GM19467 (cell line): ENCODE measurements at regions not wholly inside any gene's neighbourhood (a gene's known extent, or its start where the extent isn't known, plus 50 kb on each side); places are given as distances from the start of the nearest gene placed in this dataset.

ENCODE experiments used
- ATAC-seq: cut with Tn5 transposase; IDR thresholded peaks from one replicate; pipeline ENCODE4 v1.9.1; 2021; ENCODE audit warnings: mild to moderate bottlenecking, moderate library complexity; ENCODE audit not compliant: unreplicated experiment

DNA sequence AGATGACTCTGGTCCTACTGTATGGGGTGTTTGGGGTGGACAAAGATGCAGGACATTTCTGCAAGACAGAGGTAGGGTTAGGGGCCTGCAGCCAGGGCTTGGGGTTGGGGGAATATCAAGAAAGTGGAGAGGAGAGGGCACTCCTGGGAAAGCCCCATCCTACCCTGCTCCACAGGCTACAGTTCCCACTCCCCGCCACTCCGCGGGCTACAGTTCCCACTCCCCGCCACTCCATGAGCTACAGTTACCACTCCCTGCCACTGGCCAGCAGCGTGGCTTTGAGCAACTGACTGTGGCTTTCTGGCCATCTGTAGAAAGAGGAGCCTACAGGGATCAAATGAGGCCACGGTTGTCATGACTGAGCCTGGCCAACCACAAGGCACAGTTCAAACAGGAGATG lies 93.8 kb upstream of the GRIK3 start:
- ATAC-seq: no peak

DNA sequence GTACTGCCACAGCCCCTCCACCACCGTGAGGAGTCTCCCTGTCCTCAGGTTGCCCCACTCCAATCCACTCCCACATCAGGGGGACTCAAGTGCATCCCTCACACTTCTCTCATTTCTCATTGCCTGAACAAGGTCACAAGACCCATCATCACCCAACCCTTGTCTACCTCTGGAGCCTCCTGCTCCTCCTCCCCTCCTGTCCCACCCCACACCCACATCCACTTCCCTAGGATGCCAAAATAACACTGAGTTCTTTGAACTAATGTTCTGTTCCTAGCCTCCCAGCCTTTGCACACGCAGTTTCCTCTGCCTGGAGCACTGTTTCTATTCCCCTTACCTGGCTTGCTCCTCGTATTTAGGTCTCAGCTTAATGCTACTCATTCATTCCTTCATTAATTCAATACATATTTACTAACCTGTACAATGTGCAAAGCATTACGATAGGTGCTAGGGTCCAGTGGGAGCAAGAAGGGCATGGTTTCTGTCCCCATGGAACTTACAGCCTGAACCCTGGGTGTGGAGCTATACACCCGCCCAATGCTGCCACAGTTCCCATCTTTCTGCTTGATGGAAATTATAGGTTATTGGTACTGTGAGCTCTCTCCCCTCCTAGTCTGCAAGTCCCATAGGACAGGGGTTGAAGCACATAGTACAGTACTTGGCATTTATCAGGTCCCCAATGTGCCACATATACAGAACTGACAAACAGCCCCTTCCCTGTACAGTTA lies 96.1 kb upstream of the GRIK3 start:
- no peak for ATAC-seq

DNA sequence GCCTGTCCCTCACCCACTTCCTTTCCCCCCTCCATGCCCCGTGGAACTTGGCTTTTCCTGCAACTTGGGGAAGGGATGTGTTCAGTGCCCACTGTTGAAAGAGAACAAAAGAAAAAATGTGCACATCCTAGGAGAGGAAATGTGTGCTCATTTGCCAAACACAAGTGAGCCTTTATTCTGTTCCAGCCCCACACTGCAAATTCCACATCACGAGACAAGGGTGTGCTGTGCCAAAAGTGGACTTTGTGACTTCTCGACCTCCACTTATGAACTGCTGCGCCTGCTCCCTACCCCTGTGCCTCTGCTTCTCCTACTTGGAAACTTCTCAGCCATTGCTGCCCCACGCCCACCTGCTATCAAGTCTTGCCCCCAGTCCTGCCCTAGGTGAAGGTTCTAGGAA lies 97.0 kb upstream of the GRIK3 start:
- no peak for ATAC-seq

DNA sequence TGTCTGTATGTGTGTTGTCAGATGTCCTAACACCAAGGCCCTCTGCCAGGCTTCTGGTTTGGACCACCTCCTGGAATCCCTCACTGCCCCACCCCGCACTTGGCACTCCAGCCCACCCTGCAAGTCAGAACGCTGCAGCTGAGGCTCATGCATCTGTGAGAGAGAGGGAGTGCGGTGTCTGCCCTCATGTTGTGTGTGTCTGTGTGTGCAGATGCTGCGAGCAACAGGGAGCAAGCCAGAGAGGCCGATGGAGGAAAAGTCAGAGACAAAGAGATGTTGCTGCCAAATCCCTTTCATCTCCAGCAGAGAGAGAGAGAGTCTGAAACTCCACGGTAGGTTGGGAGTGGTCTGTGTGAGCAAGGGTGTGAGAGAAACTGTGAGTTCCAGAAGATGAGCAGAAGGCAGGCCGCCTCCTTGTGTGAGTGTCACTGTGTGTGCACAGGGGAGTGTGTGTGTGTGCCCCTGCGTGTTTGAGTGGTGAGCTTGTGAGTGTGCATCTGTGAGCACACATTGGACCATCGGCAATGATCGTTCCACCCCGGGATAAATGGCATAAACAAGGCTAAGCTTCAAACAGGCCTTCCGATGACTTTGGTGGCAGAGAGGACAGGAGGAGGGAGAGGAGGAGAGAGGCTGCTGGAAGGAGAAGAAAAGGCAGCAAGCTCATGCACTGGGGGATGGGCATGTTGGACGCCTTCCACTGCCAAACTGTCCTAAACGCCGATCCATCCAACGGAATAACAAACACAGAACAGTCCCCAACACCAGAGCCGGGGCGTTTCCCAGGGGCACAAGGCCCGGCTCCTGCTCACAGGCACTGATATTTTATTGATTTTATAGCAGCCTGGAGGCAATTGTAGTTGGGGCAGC lies 99.2 kb upstream of the GRIK3 start:
- no peak for ATAC-seq

DNA sequence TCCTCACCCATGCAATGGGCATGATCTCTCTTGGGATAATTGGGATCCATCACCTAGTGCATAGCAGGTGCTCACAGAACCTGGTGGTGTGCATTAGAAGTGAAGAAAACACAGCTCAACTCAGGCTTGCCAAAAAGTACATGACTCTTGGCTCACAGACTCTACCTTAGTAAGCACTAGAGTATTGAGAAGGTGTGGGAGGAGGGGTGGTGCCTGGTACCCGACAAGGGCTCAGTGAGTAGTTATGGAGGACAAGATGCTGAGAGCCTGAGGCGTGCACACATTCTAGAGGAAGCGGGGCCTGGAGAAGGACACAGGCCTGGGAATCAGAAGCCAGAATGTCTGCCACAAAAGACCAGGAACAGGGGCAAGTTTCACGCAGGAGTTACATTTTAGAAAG lies 100.3 kb upstream of the GRIK3 start:
- ATAC-seq: no peak

DNA sequence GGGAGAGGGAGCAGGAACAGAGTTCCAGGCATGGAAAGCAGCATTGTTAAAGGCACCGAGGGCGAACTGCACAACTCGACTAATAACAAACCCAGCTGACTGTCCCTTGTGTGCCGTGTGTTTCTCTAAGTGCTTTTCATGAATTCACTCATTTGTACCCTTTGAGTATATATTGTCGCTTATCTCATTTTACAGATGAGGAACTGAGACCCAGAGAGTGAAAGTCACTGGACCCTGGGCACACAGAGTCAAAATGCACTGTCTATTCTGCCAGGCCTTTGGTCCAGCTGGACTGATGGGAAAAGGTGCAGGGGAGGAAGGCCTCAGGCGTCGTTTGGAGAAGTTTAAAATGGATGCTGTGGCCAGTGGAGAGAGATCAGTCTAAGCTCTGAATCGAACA lies 100.7 kb upstream of the GRIK3 start:
- no peak for ATAC-seq

- ATAC-seq: no peak
Measured at GRCh38 chr1:37137014-37137413, 102.7 kb upstream of the GRIK3 start.

- no peak for ATAC-seq
Measured at GRCh38 chr1:37137601-37138000, 103.3 kb upstream of the GRIK3 start.

- ATAC-seq: no peak
Measured at GRCh38 chr1:37143800-37144199, 109.5 kb upstream of the GRIK3 start.

DNA sequence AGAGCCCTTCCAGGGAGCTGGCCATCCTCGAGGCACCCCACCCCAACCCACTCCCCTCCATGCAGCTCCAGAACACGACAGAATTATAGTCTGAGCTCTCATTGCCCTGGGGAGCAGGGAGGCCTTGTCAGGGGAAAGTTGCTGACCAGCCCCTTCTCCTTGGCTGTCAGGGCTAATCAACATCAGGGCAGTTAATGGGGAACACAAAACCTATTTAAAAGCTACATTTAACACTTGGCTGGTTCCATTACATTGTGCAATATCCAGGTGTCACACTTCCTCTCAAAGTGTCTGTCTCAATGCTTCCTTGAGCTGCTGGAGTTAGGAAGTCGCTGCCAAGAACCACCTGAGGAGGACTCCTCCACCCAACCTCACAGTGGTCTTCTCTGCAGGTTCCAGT lies 111.8 kb upstream of the GRIK3 start:
- ATAC-seq: no peak

DNA sequence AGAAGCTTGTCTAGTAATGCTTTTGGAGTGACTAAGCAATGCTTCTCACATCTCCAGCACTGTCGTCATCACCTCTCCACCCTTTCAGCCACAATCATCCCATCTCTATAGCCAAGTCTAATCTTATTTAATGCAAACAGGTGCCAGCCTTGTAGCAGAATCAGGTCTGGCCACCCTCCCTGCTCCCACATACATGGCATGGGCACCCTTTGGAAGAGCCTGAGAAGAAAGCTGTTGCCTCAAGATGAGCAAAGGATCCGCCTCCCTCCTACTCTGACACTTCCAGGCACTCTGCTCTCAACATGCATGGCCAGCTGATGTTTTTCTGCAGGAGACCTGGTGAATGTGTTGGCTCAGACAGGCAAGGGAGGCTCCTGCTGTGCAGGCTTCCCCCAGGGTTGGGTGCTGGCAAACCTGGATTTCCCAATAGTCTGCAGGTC lies 113.1 kb upstream of the GRIK3 start:
- ATAC-seq: no peak

DNA sequence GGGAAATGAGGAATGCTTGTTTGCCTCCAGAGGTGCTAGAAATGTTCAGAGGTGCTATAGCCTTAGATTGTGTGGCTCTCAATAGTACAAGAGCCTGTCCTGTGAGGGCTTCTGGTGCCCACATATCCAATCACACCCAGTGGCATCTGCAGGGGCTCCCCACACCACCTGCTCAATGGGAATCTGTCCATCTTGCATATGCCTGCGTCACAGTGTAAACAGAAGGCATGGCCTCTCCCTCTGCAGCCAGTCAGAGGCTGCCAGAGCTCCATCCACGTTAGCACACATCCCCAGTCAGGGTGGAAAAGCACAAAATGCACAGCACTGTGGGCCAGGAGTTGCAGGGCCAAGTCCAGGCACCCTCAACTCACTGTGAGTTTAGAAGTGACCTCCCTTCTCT lies 113.6 kb upstream of the GRIK3 start:
- ATAC-seq: no peak

DNA sequence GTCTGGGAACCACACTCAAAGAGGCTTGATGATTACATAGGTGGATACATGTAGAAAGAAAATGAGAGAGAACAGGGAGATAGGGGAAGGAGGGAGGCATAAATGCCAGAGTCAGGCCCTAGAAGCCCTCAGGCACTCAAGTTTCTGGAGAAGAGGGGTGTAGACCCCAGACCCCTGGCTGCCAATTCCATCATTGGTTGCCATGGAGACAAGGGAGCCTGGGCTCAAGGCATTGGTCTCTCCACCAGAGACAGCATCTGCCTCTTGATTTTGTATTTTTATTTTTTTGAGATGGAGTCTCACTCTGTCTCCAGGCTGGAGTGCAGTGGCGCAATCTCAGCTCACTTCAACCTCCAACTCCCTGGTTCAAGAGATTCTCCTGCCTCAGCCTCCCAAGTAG lies 114.3 kb upstream of the GRIK3 start:
- ATAC-seq: no peak

DNA sequence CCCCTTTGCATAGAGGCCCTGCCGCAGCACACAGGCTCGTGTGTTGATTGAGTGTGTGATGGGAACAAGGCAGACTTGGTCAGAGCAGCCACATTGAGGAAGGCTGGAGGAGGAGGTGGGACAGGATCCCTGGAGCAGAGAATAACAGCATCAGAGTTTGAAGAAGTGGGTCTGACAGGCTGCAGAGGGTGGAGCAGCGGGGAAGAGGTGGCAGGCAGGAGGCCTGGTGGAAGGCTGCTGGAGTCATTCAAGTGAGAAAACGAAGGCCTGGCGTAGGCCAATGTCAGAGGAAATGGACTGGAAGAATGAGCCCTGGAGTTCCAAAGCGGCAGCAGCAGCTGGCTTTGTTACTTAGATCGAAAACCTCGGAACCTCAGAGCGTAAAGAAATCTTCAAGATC lies 115.0 kb upstream of the GRIK3 start:
- no peak for ATAC-seq

- no peak for ATAC-seq
Measured at GRCh38 chr1:37150986-37151385, 116.7 kb upstream of the GRIK3 start.

DNA sequence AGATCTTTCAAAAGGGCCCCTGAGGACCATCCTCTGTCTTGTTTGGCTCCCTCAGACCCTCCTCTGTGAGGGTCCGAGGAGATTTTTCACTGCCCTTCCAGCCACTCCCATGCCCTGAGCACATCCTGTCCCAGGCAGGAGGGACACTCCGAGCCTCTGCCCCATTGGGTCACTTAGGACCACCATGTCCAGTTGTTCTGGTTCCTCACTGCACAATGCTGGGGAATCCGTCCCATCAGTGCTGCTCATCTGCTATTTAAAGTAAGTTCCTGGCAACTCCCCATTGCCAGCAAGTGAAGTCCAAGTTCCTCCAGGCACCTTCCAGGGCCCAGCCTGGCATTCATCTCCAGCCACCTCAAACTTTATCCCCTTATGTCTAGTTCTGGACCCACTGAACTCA lies 117.5 kb upstream of the GRIK3 start:
- no peak for ATAC-seq

DNA sequence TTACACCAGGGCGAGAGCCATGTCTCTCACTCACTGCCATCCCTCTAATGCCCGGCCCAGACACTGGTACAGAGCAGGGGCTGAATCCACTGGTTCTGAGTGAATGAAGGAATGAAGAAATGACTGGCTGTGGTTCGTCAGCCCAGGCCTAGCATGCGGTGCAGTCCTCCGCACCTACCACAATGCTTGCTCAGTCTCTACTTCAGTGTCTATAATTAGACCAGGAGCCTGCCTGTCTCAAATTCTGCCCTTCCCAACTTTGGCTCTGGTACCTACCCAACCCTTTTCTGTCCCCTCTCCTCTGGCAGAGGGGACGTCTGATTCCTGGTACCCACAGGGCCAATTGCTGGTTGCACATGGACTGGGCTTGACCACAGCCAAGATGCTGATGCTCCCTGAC lies 118.2 kb upstream of the GRIK3 start:
- ATAC-seq: no peak

DNA sequence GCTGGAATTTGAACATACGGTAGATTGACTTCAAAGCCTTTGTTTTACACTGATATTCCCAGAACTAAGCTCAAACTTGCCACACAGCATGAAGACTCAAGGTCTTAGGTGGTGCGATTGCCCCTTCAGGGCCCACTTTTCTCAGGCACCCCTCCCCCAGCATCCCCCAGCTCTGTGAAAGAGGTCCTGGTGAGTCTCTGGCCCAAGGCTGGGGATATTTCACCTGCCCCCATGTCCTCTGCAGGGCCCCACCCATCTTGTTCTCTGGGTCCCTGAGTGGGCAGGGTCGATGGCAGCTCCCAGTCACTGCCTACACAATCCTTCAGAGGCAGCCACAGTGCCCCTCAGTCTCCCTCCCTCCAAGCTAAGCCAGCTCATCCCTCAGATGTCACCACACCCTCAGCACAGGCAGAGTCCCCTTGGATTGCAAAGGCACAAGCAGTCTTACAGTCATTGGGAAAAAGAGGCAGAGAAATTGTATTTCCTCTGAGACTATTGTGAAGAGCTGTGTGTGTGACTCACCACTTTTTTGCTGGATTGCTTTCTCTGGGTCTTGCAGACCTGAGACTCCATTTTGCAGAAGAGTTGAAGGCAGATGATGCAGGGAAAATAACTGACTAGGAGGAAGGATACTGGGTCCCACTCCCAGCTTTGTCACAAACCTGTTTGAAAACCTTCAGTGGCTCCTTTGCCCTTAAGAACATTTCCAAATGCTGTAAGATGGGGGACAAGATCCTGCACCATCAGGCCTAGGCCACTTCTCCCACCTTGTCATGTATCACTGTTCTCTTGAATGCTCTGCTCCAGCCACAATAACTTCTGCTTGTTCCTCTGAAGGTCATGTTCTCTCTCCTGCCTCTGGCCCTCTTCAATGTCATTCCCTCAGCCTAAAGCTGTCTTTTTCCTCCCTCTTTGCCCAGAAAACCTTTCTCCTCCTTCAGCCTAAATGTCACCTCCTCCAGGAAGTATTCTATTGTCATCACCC lies 119.1 kb upstream of the GRIK3 start:
- ATAC-seq: no peak

- no peak for ATAC-seq
Measured at GRCh38 chr1:37156646-37157045, 122.3 kb upstream of the GRIK3 start.

- no peak for ATAC-seq
Measured at GRCh38 chr1:37157634-37158033, 123.3 kb upstream of the GRIK3 start.

DNA sequence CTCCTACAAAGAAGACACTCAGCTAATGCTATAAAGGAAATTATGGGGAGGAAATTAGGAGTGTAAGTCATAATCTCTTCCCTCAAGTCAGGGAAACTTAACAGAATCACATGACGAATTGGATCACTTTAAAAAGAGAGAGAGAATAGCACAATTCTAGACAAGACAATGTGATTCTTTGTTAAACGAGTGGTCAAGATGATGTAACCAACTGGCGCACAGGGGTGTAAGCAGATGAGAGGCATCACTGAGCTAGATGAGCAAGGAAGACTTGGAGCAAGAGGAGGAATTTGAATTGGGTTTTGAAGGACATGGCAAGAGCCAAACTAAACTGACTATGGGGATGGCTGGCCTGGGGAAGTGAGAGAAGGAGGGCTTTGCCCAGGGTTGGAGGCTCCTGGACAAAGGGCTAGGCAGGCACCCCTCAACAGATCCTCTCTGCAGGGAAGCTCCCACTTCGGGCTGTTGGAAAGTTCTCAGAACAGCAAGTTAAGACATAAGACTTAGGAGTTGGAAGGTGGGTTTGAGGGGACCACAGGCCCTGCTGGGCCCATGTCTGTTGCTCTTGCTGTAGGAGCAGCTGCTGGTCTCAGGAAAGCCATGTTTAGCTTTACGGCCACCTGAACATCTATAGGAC lies 123.9 kb upstream of the GRIK3 start:
- no peak for ATAC-seq
